Activated CD4-positive, alpha-beta T cell treated with anti-CD3 and anti-CD28 coated beads for 48 hours (primary cell): ENCODE measurements at regions not wholly inside any gene's neighbourhood (a gene's known extent, or its start where the extent isn't known, plus 50 kb on each side); places are given as distances from the start of the nearest gene placed in this dataset.
"Not testable (repeated sequence)": the region's sequence is repeated elsewhere in the genome, so short reads cannot be mapped to it uniquely, and the experiment has no call there.

Experiments
- DNase-seq: peaks from one replicate; pipeline ENCODE4 v3.0.0-alpha.2; 2020

- DNase-seq, result no peak
Measured at GRCh38 chr10:9357471-9357870, 1303.0 kb downstream of the GATA3 start.

- DNase-seq, result no peak
Measured at GRCh38 chr10:9362721-9363120, 1308.2 kb downstream of the GATA3 start.

DNA sequence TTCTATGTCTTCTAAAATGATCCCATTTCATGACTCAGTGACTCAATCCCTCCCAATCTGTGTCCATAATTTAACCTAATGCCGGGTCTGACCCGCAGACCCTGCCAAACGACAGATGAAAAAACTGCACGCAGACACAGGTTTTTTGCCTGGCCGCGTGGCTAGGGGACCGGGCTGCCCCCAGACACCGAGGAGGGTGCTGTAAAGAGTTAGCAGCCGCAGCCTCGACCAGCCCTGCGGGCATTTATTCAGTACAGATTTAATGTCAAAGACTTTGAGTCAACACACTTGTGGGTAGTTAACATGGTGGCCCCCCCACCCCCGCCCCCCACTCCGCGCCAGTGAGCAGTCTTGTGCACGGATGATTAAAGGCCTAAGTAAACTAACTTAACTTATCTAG, 1324.7 kb downstream of the GATA3 start:
- DNase-seq, result no peak

- DNase-seq, result no peak
Measured at GRCh38 chr10:9381733-9382532, 1327.4 kb downstream of the GATA3 start.

GRCh38 chr10:9382533-9382866, 1328.0 kb downstream of the GATA3 start:
- no peak for DNase-seq

- no peak for DNase-seq
Measured at GRCh38 chr10:9390516-9390915, 1336.0 kb downstream of the GATA3 start.

DNA sequence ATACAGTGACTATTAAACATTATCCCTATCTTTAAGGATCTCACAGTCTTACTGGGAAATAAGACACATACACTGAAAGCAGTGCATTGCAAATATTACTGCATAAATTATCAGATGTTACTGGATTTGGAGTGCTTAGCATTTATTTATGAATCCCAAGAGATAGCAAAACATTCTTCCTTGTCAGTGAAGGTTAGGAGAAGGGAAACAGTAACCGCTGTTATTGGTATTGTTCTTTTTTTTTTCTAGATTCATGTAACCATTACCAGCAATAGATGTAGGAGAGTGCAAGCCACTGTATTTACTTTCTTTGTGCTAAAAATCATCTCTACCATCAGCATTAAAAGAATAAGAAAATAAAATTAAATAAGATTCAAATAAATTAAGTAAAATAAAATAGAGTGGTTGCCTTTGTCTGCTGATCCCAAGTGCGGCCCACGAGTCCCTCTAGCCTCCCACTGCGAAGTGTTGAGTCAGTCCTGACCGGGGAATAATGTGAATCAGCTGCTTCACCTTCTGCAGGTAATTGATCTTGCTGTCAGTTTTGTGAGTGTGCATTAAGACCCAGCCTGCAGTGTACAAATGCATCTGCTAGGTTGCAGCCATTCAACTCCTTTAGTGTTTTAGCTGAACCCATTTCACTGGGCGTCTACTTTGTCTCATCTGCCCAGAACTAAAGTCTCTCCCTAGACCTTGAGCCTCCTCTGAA, 1344.9 kb downstream of the GATA3 start:
- DNase-seq, result no peak

GRCh38 chr10:9402067-9402466, 1347.6 kb downstream of the GATA3 start:
- DNase-seq, result not testable (repeated sequence)

- DNase-seq, result not testable (repeated sequence)
Measured at GRCh38 chr10:9402507-9403195, 1348.2 kb downstream of the GATA3 start.

GRCh38 chr10:9407201-9407600, 1352.7 kb downstream of the GATA3 start:
- not testable (repeated sequence) for DNase-seq

- DNase-seq, result no peak
Measured at GRCh38 chr10:9416331-9416730, 1361.8 kb downstream of the GATA3 start.

- DNase-seq, result no peak
Measured at GRCh38 chr10:9419757-9420156, 1365.3 kb downstream of the GATA3 start.

- no peak for DNase-seq
Measured at GRCh38 chr10:9427209-9427608, 1372.7 kb downstream of the GATA3 start.

GRCh38 chr10:9437131-9437530, 1382.6 kb downstream of the GATA3 start:
- DNase-seq, result no peak

DNA sequence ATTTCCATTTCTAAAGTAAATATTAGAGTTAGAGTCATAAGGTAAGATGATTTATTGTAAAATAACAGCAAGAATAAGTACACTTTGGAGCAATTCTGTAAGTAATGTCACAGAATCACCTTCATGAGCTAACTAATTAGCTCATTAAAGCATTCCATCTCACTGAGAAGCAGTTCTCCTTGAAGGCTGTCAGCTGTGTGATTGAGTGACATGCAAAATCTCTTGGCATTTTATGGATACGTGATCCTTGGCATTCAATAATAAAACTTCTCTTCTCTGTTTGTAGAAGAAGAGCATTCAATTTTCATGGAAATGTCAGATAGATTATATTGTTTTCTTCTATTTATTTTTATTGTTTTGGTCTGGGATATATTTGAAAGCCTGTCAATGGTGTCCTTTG, 1389.3 kb downstream of the GATA3 start:
- no peak for DNase-seq

DNA sequence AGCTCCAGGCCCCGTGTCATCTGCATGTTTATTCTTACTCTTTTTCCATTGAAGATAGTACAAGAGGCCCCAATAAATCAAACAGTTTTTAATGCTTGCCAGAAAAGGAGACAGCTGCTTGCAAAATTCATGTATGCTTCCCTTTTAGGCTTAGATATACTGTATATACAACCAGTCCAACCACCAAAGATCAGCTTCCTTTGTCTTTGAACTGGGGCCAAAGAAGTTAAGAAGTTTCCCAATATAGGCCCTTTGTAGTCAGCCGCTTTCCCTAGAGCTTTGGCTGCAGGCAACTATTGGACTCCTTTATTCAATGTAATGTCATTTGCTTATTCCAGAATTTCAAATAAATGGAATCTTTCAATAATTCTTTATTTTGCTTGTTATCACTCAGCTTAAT, 1395.0 kb downstream of the GATA3 start:
- no peak for DNase-seq

GRCh38 chr10:9450801-9451200, 1396.3 kb downstream of the GATA3 start:
- DNase-seq, result no peak

DNA sequence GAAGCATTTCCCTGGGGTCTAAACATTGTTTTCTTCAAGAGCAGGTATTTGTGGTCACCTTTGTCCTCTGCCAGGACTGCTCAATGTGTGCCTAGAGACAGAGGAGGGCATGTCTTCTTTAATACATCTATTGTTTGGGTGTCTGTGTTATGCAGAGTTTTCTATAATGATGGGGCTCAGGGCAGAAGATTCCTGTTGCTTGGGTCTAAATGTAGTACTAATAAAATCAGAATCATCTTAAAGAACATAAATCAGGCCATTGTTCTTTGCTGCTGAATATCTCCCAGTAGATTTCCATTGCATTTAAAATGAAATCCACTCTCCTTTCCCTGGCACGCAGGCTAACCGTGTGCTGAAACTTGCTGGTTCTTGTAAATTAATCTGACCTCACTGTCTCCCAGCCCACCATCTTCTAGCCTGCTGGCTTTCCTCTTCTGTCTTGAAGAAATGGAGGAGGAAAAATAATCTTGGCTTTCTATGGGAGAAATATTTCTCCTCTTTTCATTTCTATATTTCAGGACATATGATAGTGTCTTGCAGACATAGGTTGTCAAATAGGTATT, 1396.8 kb downstream of the GATA3 start:
- DNase-seq, result no peak

GRCh38 chr10:9452056-9452455, 1397.6 kb downstream of the GATA3 start:
- no peak for DNase-seq

DNA sequence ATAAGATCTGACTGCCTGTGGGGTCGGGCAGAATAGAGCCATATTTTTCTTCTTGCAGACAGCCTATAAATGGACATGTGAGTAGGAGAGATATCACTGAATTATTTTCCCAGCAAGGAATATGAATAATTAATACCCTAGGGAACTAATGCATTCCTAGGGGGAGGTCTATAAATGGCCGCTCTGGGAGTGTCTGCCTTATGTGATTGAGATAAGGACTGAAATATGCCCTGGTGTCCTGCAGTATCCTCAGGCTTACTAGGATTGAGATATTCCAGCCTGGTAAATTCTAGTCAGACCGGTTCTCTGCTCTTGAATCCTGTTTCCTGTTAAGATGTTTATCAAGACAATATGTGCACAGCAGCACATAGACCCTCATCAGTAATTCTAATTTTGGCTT, 1399.4 kb downstream of the GATA3 start:
- not testable (repeated sequence) for DNase-seq

- DNase-seq, result no peak
Measured at GRCh38 chr10:9469663-9470205, 1415.2 kb downstream of the GATA3 start.

DNA sequence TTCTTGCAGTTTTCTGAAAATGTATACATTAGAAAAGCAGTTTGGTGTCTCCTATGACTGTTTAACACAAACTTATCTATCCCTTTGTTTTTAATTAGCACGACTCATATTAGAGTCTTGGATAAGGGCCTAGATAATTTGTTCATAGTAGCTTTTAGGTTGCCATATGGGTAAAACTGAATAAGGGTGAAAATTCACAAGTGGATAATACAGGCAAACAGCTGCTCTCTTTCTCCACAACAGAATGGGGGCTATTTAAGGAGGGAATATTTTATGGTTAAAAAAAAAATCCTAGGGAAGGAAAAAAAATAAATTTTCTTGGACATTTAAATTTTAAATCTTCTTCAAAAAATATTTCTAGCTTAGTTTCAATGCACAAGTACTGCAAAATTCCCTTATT, 1416.1 kb downstream of the GATA3 start:
- DNase-seq, result no peak

DNA sequence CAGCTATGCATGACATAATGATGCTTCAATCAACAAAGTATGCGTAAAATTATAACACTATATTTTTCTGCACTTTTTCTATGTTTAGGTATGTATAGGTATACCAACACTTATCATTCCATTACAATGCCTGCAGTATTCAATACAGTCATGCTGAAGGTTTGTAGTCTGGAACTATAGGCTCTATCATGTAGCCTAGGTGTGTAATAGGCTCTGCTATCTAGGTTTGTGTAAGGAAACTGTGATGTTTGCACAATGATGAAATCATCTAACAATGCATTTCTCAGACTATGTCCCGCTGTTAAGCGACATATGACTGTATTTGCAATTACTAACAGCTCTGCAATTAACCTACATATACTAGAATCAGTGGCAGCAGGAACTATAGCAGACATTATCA, 1447.5 kb downstream of the GATA3 start:
- no peak for DNase-seq
